Activated B cell treated with CpG ODN at 0.5 μM for 24 hours (primary cell): ENCODE measurements at regions not wholly inside any gene's neighbourhood (a gene's known extent, or its start where the extent isn't known, plus 50 kb on each side); places are given as distances from the start of the nearest gene placed in this dataset.

Experiments used
- ATAC-seq: fragments of 200-7000 bp; cut with Tn5 transposase; one replicate; pipeline ENCODE4 v1.10.0; 2021; ENCODE audit warnings: low read depth, mild to moderate bottlenecking, moderate library complexity
- CTCF ChIA-PET: fragments of 350-600 bp; sonication (Branson Sonifier 250); formaldehyde crosslinking; loops from one replicate; lab custom pipeline; 2021; ENCODE audit warnings: antibody characterized with exemption; lab: Charles Lee
- POLR2A ChIA-PET: fragments of 350-600 bp; sonication (Branson Sonifier 250); formaldehyde crosslinking; loops from one replicate; lab custom pipeline; 2021; ENCODE audit warnings: antibody characterized with exemption; lab: Charles Lee
- DNase-seq: peaks from one replicate; pipeline ENCODE4 v3.0.0; 2022
- H3K27ac Mint-ChIP-seq: one replicate; pipeline ENCODE4 v1.8.0; 2020; ENCODE audit warnings: mixed read lengths
- H3K27me3 Mint-ChIP-seq: one replicate; pipeline ENCODE4 v1.8.0; 2021; ENCODE audit warnings: mixed read lengths
- H3K36me3 Mint-ChIP-seq: one replicate; pipeline ENCODE4 v1.8.0; 2021; ENCODE audit warnings: low read depth, mixed read lengths
- H3K4me1 Mint-ChIP-seq: one replicate; pipeline ENCODE4 v1.8.0; 2021; ENCODE audit warnings: mixed read lengths
- H3K4me3 Mint-ChIP-seq: one replicate; pipeline ENCODE4 v1.8.0; 2020; ENCODE audit warnings: mild to moderate bottlenecking, mixed read lengths
- H3K9me3 Mint-ChIP-seq: one replicate; pipeline ENCODE4 v1.8.0; 2020; ENCODE audit warnings: mixed read lengths
- intact Hi-C: fragments of 100-400 bp; cut with micrococcal nuclease; formaldehyde crosslinking; loops from one replicate; pipeline ENCODE4 v1.15.1; 2024
- TF ChIP-seq, protein P1 (sequence below): fragments of 200-600 bp; IDR thresholded peaks from one replicate; pipeline ENCODE4 v1.8.0; 2022; ENCODE audit warnings: antibody characterized with exemption, mild to moderate bottlenecking

DNA sequence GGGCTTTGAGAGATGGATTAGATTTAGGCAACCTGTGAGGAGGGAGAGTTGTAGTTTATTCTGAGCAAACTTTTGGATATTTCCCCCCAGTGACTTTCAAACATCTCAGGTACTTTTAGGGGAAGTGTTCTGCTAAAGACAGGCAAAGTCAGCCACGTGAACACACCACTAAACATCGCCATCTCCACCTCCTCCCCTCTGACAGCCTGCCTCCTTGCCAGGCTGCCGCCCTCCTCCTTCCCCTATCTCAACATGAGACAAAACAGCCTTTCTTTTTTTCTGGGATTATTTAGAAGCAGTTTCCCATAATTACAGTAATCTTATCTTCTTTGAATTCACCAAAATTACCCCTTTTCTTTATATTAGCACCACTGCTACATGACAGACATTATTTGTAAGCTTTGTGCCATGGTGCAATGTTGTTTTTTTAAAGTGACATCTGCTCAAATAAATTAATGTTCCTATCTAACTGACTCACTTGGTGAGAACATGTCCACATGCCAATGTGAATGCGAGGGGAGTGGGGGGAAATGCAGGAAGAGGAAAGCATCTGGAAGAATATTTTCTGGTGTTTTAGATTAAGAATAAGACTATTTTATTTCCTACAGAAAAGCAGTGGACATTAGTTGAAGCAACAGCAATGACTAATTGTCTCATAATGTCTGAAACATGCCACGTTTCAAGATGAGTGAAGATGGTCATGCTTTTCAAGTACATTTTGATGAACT is 147.8 kb upstream of the ATP1B1 start:
- no peak overlapping the region for H3K4me3 Mint-ChIP-seq
- H3K9me3 Mint-ChIP-seq: no peaks in the 10 kb centered on the region
- no peaks in the 10 kb centered on the region for H3K36me3 Mint-ChIP-seq
- H3K27me3 Mint-ChIP-seq: peaks cover 13% of the 10 kb centered on the region
- POLR2A ChIA-PET: no interaction called here
- CTCF ChIA-PET: no interaction called here
- ATAC-seq (no peak), DNase-seq (no peak)
- no peaks in the 10 kb centered on the region for H3K4me1 Mint-ChIP-seq
- TF ChIP-seq, protein P1, sequence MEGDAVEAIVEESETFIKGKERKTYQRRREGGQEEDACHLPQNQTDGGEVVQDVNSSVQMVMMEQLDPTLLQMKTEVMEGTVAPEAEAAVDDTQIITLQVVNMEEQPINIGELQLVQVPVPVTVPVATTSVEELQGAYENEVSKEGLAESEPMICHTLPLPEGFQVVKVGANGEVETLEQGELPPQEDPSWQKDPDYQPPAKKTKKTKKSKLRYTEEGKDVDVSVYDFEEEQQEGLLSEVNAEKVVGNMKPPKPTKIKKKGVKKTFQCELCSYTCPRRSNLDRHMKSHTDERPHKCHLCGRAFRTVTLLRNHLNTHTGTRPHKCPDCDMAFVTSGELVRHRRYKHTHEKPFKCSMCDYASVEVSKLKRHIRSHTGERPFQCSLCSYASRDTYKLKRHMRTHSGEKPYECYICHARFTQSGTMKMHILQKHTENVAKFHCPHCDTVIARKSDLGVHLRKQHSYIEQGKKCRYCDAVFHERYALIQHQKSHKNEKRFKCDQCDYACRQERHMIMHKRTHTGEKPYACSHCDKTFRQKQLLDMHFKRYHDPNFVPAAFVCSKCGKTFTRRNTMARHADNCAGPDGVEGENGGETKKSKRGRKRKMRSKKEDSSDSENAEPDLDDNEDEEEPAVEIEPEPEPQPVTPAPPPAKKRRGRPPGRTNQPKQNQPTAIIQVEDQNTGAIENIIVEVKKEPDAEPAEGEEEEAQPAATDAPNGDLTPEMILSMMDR: no peak
- H3K27ac Mint-ChIP-seq: no peak overlapping the region
- intact Hi-C loops: no loop called here

- DNase-seq (no peak), ATAC-seq (no peak)
- TF ChIP-seq, protein P1: no peak
- ChIA-PET POLR2A (no interaction called here), CTCF (no interaction called here)
- no peak overlapping the region for H3K27ac Mint-ChIP-seq
- intact Hi-C loops: no loop called here
- peaks cover 13% of the 10 kb centered on the region for H3K27me3 Mint-ChIP-seq
- H3K4me1 Mint-ChIP-seq: no peaks in the 10 kb centered on the region
- H3K4me3 Mint-ChIP-seq: no peak overlapping the region
- no peaks in the 10 kb centered on the region for H3K36me3 Mint-ChIP-seq
- H3K9me3 Mint-ChIP-seq: no peaks in the 10 kb centered on the region
Observed at GRCh38 chr1:168959382-168959781, 147.1 kb upstream of the ATP1B1 start.

- DNase-seq: no peak
- H3K27ac Mint-ChIP-seq: no peak overlapping the region
- peaks cover 13% of the 10 kb centered on the region for H3K27me3 Mint-ChIP-seq
- H3K4me1 Mint-ChIP-seq: no peaks in the 10 kb centered on the region
- no peak overlapping the region for H3K4me3 Mint-ChIP-seq
- ChIA-PET CTCF (no interaction called here), POLR2A (no interaction called here)
- intact Hi-C loops: no loop called here
- TF ChIP-seq, protein P1: no peak
- no peak for ATAC-seq
- H3K36me3 Mint-ChIP-seq: no peaks in the 10 kb centered on the region
- H3K9me3 Mint-ChIP-seq: no peaks in the 10 kb centered on the region
Observed at GRCh38 chr1:168960114-168960513, 146.4 kb upstream of the ATP1B1 start.

- DNase-seq (no peak), ATAC-seq (no peak)
- POLR2A ChIA-PET: no interaction called here
- TF ChIP-seq, protein P1: no peak
- intact Hi-C loops: no loop called here
- no peaks in the 10 kb centered on the region for H3K4me1 Mint-ChIP-seq
- peaks cover 13% of the 10 kb centered on the region for H3K27me3 Mint-ChIP-seq
- H3K27ac Mint-ChIP-seq: no peak overlapping the region
- no peaks in the 10 kb centered on the region for H3K9me3 Mint-ChIP-seq
- H3K36me3 Mint-ChIP-seq: no peaks in the 10 kb centered on the region
- CTCF ChIA-PET: no interaction called here
- no peak overlapping the region for H3K4me3 Mint-ChIP-seq
Observed at GRCh38 chr1:168960595-168960994, 145.9 kb upstream of the ATP1B1 start.

GRCh38 chr1:168963601-168964000 is 142.9 kb upstream of the ATP1B1 start:
- H3K27me3 Mint-ChIP-seq: peaks cover 2% of the 10 kb centered on the region
- no peak overlapping the region for H3K27ac Mint-ChIP-seq
- ATAC-seq: no peak

More at GRCh38 chr1:168963601-168964000, 142.9 kb upstream of the ATP1B1 start:
- DNase-seq: no peak
- no peaks in the 10 kb centered on the region for H3K4me1 Mint-ChIP-seq
- H3K9me3 Mint-ChIP-seq: no peaks in the 10 kb centered on the region
- TF ChIP-seq, protein P1: no peak
- ChIA-PET CTCF (no interaction called here), POLR2A (no interaction called here)
- intact Hi-C loops: no loop called here
- no peak overlapping the region for H3K4me3 Mint-ChIP-seq
- H3K36me3 Mint-ChIP-seq: no peaks in the 10 kb centered on the region
